IMR-90 (cell line): ENCODE measurements at regions not wholly inside any gene's neighbourhood (a gene's known extent, or its start where the extent isn't known, plus 50 kb on each side); places are given as distances from the start of the nearest gene placed in this dataset.

Experiments used
- ATAC-seq: fragments of 200-7000 bp; cut with Tn5 transposase; 2 replicates; pipeline ENCODE4 v1.9.1; 2020; ENCODE audit warnings: low read depth, mild to moderate bottlenecking, moderate library complexity
- BruUV-seq: library from RNA; stranded (reverse); fragments of 400-500 nt; replicated peaks from 2 replicates; lab custom pipeline; 2021; lab: Mats Ljungman, UMichigan
- CTCF ChIA-PET: fragments of 300-600 bp; formaldehyde crosslinking; extraction: SDS; loops from one replicate; lab custom pipeline; 2021; ENCODE audit warnings: antibody characterized with exemption; lab: Yijun Ruan, JAX
- POLR2A ChIA-PET: fragments of 300-600 bp; sonication (Branson Sonifier 250); formaldehyde crosslinking; loops from one replicate; lab custom pipeline; 2022; ENCODE audit warnings: antibody characterized with exemption; ENCODE audit not compliant: unreplicated experiment; lab: Charles Lee
- DNase-seq: peaks from one replicate; pipeline ENCODE4 v3.0.0; 2013
- H2AFZ ChIP-seq: replicated peaks from 2 replicates; pipeline ENCODE3; 2013; ENCODE audit warnings: low read length, mild to moderate bottlenecking; ENCODE audit not compliant: poor library complexity
- H2AK5ac ChIP-seq: 2 replicates; pipeline ENCODE4 v1.6.1; 2013; ENCODE audit warnings: low read depth, low read length, inconsistent platforms
- H2AK9ac ChIP-seq: replicated peaks from 2 replicates; pipeline ENCODE3; 2013; ENCODE audit warnings: mild to moderate bottlenecking, low read depth, low read length, moderate library complexity; ENCODE audit not compliant: poor library complexity
- H2BK120ac ChIP-seq: 2 replicates; pipeline ENCODE4 v1.6.1; 2013; ENCODE audit warnings: low read depth, low read length, inconsistent platforms
- H2BK15ac ChIP-seq: 3 replicates; pipeline ENCODE4 v1.6.1; 2013; ENCODE audit warnings: low read depth, low read length, inconsistent platforms
- H2BK20ac ChIP-seq: 2 replicates; pipeline ENCODE4 v1.6.1; 2013; ENCODE audit warnings: low read depth, mild to moderate bottlenecking, inconsistent platforms, low read length, moderate library complexity
- H2BK5ac ChIP-seq: 2 replicates; pipeline ENCODE4 v1.6.1; 2013; ENCODE audit warnings: mild to moderate bottlenecking, low read depth, low read length, inconsistent platforms; ENCODE audit not compliant: poor library complexity, severe bottlenecking
- H3K14ac ChIP-seq: replicated peaks from 2 replicates; pipeline ENCODE4 v1.6.1; 2013; ENCODE audit warnings: low read depth, low read length, inconsistent platforms
- H3K18ac ChIP-seq: 2 replicates; pipeline ENCODE4 v1.6.1; 2013; ENCODE audit warnings: low read depth, low read length, control low read depth
- H3K23ac ChIP-seq: 2 replicates; pipeline ENCODE4 v1.6.1; 2013; ENCODE audit warnings: low read depth, low read length, inconsistent platforms
- H3K27ac ChIP-seq: 2 replicates; pipeline ENCODE4 v1.5.1; 2013; ENCODE audit warnings: mild to moderate bottlenecking, control low read depth, low read length; ENCODE audit not compliant: insufficient read depth
- H3K27me3 ChIP-seq: 2 replicates; pipeline ENCODE4 v1.6.1; 2013; ENCODE audit warnings: low read length; ENCODE audit not compliant: control insufficient read depth, insufficient read depth
- H3K36me3 ChIP-seq: 2 replicates; pipeline ENCODE4 v1.6.1; 2013; ENCODE audit warnings: low read length, mixed read lengths; ENCODE audit not compliant: control insufficient read depth, insufficient read depth
- H3K4ac ChIP-seq: 2 replicates; pipeline ENCODE4 v1.6.1; 2013; ENCODE audit warnings: low read depth, low read length, inconsistent platforms
- H3K4me1 ChIP-seq: 2 replicates; pipeline ENCODE4 v1.6.1; 2013; ENCODE audit warnings: low read length, mixed read lengths; ENCODE audit not compliant: control insufficient read depth, insufficient read depth
- H3K4me2 ChIP-seq: 2 replicates; pipeline ENCODE4 v1.6.1; 2013; ENCODE audit warnings: low read depth, mild to moderate bottlenecking, control low read depth, low read length, moderate library complexity
- H3K4me3 ChIP-seq: 2 replicates; pipeline ENCODE4 v1.5.1; 2013; ENCODE audit warnings: low read depth, mild to moderate bottlenecking, control low read depth, low read length, moderate library complexity; ENCODE audit not compliant: insufficient read depth
- H3K56ac ChIP-seq: 2 replicates; pipeline ENCODE4 v1.6.1; 2013; ENCODE audit warnings: low read length, inconsistent platforms; ENCODE audit not compliant: insufficient read depth; ENCODE audit errors: extremely low read depth
- H3K79me1 ChIP-seq, 2 experiments: 2 replicates each; pipeline ENCODE4 v1.6.1; 2013; ENCODE audit warnings: low read length in 2 of 2, inconsistent platforms in 1 of 2, low read depth in 1 of 2
- H3K9ac ChIP-seq: 2 replicates; pipeline ENCODE4 v1.6.1; 2013; ENCODE audit warnings: low read depth, low read length, control low read depth
- H3K9me1 ChIP-seq: 2 replicates; pipeline ENCODE4 v1.6.1; 2013; ENCODE audit warnings: low read length, inconsistent platforms; ENCODE audit not compliant: insufficient read depth
- H3K9me3 ChIP-seq: 2 replicates; pipeline ENCODE4 v1.6.1; 2013; ENCODE audit warnings: low read length; ENCODE audit not compliant: control insufficient read depth, insufficient read depth
- H4K20me1 ChIP-seq: 2 replicates; pipeline ENCODE4 v1.6.1; 2013; ENCODE audit warnings: low read length, inconsistent platforms; ENCODE audit not compliant: insufficient read depth
- H4K5ac ChIP-seq: 2 replicates; pipeline ENCODE4 v1.6.1; 2013; ENCODE audit warnings: mild to moderate bottlenecking, low read depth, low read length, control low read depth
- H4K8ac ChIP-seq, 2 experiments: 2 replicates each; pipeline ENCODE4 v1.6.1; 2013; ENCODE audit warnings: low read depth in 2 of 2, low read length in 2 of 2, control low read depth in 1 of 2, inconsistent platforms in 1 of 2
- H4K91ac ChIP-seq: 2 replicates; pipeline ENCODE4 v1.6.1; 2013; ENCODE audit warnings: low read depth, low read length, inconsistent platforms; ENCODE audit not compliant: insufficient read depth
- MAZ ChIP-seq: IDR thresholded peaks from 2 replicates; pipeline ENCODE4 v1.6.1; 2012; ENCODE audit warnings: low read depth, mild to moderate bottlenecking, low read length, improper control_type of control experiment, moderate library complexity, borderline replicate concordance
- MXI1 ChIP-seq: IDR thresholded peaks from 2 replicates; pipeline ENCODE4 v1.6.1; 2012; ENCODE audit warnings: low read depth, mild to moderate bottlenecking, low read length, moderate library complexity, borderline replicate concordance
- WGBS, 2 experiments: methylation state at CpG; one replicate each; pipeline versions ENCODE4 v1.1.5 to v1.1.7; 2013; ENCODE audit warnings: missing lambda C conversion rate in 2 of 2; ENCODE audit not compliant: insufficient read length in 1 of 2; ENCODE audit errors: extremely low coverage in 2 of 2; 5-methylcytosine and 5-hydroxymethylcytosine counted together
- dilution Hi-C: fragments of 300-500 bp; cut with HindIII; formaldehyde crosslinking; loops from one replicate; pipeline ENCODE4 v1.14.3; 2018; ENCODE audit warnings: low sequenced_read_pairs; ENCODE audit not compliant: unreplicated experiment
- in situ Hi-C: fragments of 300-500 bp; cut with MboI; formaldehyde crosslinking; loops from 3 replicates; pipeline ENCODE4 v1.14.3; 2019; ENCODE audit warnings: low sequenced_read_pairs, inconsistent platforms, mixed read lengths
- intact Hi-C: fragments of 100-400 bp; cut with micrococcal nuclease; formaldehyde crosslinking; loops from 2 replicates; pipeline ENCODE4 v1.10.0; 2022

DNA sequence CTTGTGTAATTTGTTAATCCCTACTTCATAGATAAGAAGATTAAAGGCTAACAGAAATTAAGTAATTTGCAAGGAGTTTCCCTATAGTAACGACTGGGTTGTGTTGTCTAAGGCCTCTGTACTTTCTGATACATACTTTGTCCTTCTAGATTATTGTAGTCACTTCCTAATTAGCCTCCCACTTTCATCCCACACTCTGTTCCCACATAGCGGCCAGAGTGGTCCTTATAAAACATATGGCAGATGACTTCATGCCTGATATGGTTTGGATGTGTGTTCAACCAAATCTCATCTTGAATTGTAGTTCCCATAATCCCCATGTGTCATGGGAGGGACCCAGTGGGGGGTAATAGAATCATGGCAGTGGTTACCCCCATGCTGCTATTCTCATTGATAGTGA lies 120.5 kb upstream of the DAB1 start:
- CTCF ChIA-PET: no interaction called here
- no peaks in the 10 kb centered on the region for H3K9me1 ChIP-seq
- H2BK20ac ChIP-seq: no peak overlapping the region
- no peak overlapping the region for H3K4ac ChIP-seq
- no peak for ATAC-seq
- no peak overlapping the region for H3K18ac ChIP-seq
- H2AK5ac ChIP-seq: no peak overlapping the region
- H2AK9ac ChIP-seq: no peak overlapping the region
- H3K14ac ChIP-seq: no peak overlapping the region
- no peak overlapping the region for H2BK120ac ChIP-seq
- no peak overlapping the region for H2BK15ac ChIP-seq
- no peaks in the 10 kb centered on the region for H4K20me1 ChIP-seq
- BruUV-seq: no TSS peak
- H3K56ac ChIP-seq: no peak overlapping the region
- H3K36me3 ChIP-seq: no peaks in the 10 kb centered on the region
- no peak overlapping the region for H2AFZ ChIP-seq
- H4K8ac ChIP-seq: no peak overlapping the region
- no peaks in the 10 kb centered on the region for H3K79me1 ChIP-seq
- POLR2A ChIA-PET: no interaction called here
- H2BK5ac ChIP-seq: no peak overlapping the region
- WGBS, 2 experiments: no CpG with 5 or more reads among the region's 2 CpGs
- in situ Hi-C loops: no loop called here
- no peaks in the 10 kb centered on the region for H3K9me3 ChIP-seq
- no peak overlapping the region for H3K4me3 ChIP-seq
- no peak for TF ChIP-seq MAZ
- TF ChIP-seq MXI1: no peak
- no peak overlapping the region for H4K5ac ChIP-seq
- no peak for DNase-seq
- no peak overlapping the region for H4K91ac ChIP-seq
- H3K9ac ChIP-seq: no peak overlapping the region
- H3K4me2 ChIP-seq: no peak overlapping the region
- intact Hi-C loops: no loop called here
- dilution Hi-C loops: no loop called here
- no peaks in the 10 kb centered on the region for H3K4me1 ChIP-seq
- no peaks in the 10 kb centered on the region for H3K27me3 ChIP-seq
- H3K27ac ChIP-seq: no peak overlapping the region
- no peak overlapping the region for H3K23ac ChIP-seq
